ENCODE measurements at regions not wholly inside any gene's neighbourhood (a gene's known extent, or its start where the extent isn't known, plus 50 kb on each side); places are given as distances from the start of the nearest gene placed in this dataset.

- no peak overlapping the region for H3K4me3 ChIP-seq (ENCODE audit: control insufficient read depth in 2 of 3, extremely low read depth in 1 of 3, insufficient read depth in 2 of 3, low read depth in 1 of 3, low read length in 3 of 3)
- H3K4me2 ChIP-seq (ENCODE audit: control insufficient read depth, extremely low read depth, insufficient read depth, low read depth, low read length): no peak overlapping the region
- H3K9me1 ChIP-seq (ENCODE audit: control insufficient read depth, extremely low read depth, insufficient read depth, low read length): no peaks in the 10 kb centered on the region
- H3K9ac ChIP-seq (ENCODE audit: control insufficient read depth, extremely low read depth, insufficient read depth, low read length): no peak overlapping the region
- no peaks in the 10 kb centered on the region for H3K9me3 ChIP-seq (ENCODE audit: control insufficient read depth, low read depth, low read length)
- H3K27me3 ChIP-seq (ENCODE audit: control insufficient read depth, extremely low read depth, insufficient read depth, low read length): peaks cover 18% of the 10 kb centered on the region
- dilution Hi-C loops (cut with MboI; ENCODE audit: extremely low pct_ligation_motif_present, low sequenced_read_pairs): no loop called here
- H2AFZ ChIP-seq (ENCODE audit: control insufficient read depth, low read length): no peak overlapping the region
- no peaks in the 10 kb centered on the region for H4K20me1 ChIP-seq (ENCODE audit: control insufficient read depth, extremely low read depth, insufficient read depth, low read length)
- H3K79me2 ChIP-seq (ENCODE audit: control insufficient read depth, insufficient read depth, low read length): no peaks in the 10 kb centered on the region
- FAIRE-seq (no peak), DNase-seq (ENCODE audit: low read depth, low spot score) (no peak)
- no peak overlapping the region for H3K27ac ChIP-seq (ENCODE audit: control insufficient read depth, insufficient read depth, low read length)
- H3K4me1 ChIP-seq (ENCODE audit: control insufficient read depth, extremely low read depth, insufficient read depth, low read length): no peaks in the 10 kb centered on the region
- H3K36me3 ChIP-seq (ENCODE audit: control insufficient read depth in 2 of 2, extremely low read depth in 1 of 2, insufficient read depth in 2 of 2, low read length in 2 of 2): no peaks in the 10 kb centered on the region
- no peak for TF ChIP-seq CTCF (optimal IDR thresholded peaks at IDR 0.05 in 1 of 3, IDR thresholded peaks at IDR 0.05 in 1 of 3, conservative IDR thresholded peaks at IDR 0.05 in 1 of 3; ENCODE audit: extremely low read depth in 1 of 3, insufficient read depth in 2 of 3, low read length in 3 of 3)
- TF ChIP-seq EZH2 (IDR thresholded peaks at IDR 0.05; ENCODE audit: low read length): no peak
These were observed 135.2 kb upstream of the SLC6A11 start for GRCh38 chr3:10680796-10681195.

- Histone ChIP-seq H2AFZ (ENCODE audit: control insufficient read depth, low read length) (no peak overlapping the region), H3K9ac (ENCODE audit: control insufficient read depth, extremely low read depth, insufficient read depth, low read length) (no peak overlapping the region), H3K27ac (ENCODE audit: control insufficient read depth, insufficient read depth, low read length) (no peak overlapping the region), H3K9me1 (ENCODE audit: control insufficient read depth, extremely low read depth, insufficient read depth, low read length) (no peaks in the 10 kb centered on the region), H3K79me2 (ENCODE audit: control insufficient read depth, insufficient read depth, low read length) (no peaks in the 10 kb centered on the region), H3K36me3 (ENCODE audit: control insufficient read depth in 2 of 2, extremely low read depth in 1 of 2, insufficient read depth in 2 of 2, low read length in 2 of 2) (no peaks in the 10 kb centered on the region), H3K4me2 (ENCODE audit: control insufficient read depth, extremely low read depth, insufficient read depth, low read depth, low read length) (no peak overlapping the region), H4K20me1 (ENCODE audit: control insufficient read depth, extremely low read depth, insufficient read depth, low read length) (no peaks in the 10 kb centered on the region), H3K4me3 (ENCODE audit: control insufficient read depth in 2 of 3, extremely low read depth in 1 of 3, insufficient read depth in 2 of 3, low read depth in 1 of 3, low read length in 3 of 3) (no peak overlapping the region), H3K4me1 (ENCODE audit: control insufficient read depth, extremely low read depth, insufficient read depth, low read length) (no peaks in the 10 kb centered on the region), H3K9me3 (ENCODE audit: control insufficient read depth, low read depth, low read length) (no peaks in the 10 kb centered on the region), H3K27me3 (ENCODE audit: control insufficient read depth, extremely low read depth, insufficient read depth, low read length) (peaks cover 13% of the 10 kb centered on the region)
- dilution Hi-C loops (cut with MboI; ENCODE audit: extremely low pct_ligation_motif_present, low sequenced_read_pairs): no loop called here
- no peak for DNase-seq (ENCODE audit: low read depth, low spot score)
- FAIRE-seq: no peak
- no peak for TF ChIP-seq CTCF (optimal IDR thresholded peaks at IDR 0.05 in 1 of 3, IDR thresholded peaks at IDR 0.05 in 1 of 3, conservative IDR thresholded peaks at IDR 0.05 in 1 of 3; ENCODE audit: extremely low read depth in 1 of 3, insufficient read depth in 2 of 3, low read length in 3 of 3)
- TF ChIP-seq EZH2 (IDR thresholded peaks at IDR 0.05; ENCODE audit: low read length): no peak
These were observed 133.3 kb upstream of the SLC6A11 start for GRCh38 chr3:10682692-10683091.

Measured in keratinocyte (primary cell).